ENCODE measurements at regions not wholly inside any gene's neighbourhood (a gene's known extent, or its start where the extent isn't known, plus 50 kb on each side); places are given as distances from the start of the nearest gene placed in this dataset.

DNA sequence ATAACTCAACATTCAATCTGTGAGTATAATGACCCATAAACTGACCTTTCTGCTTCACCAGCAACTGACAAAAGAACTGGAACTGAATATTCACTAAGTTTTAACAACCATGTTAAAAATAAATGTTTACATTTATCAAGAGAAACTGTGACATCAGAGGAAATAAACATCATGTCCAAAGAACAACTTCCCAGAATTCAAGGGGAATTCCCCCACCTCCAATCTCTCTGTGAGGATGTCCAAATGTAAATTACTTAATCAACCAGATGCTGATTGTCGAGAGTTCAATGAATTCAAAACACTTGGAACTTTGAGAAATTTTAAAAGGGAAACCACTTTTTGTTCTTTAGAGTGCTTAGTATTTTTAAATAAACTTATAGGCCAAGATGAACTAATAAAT is 365.6 kb upstream of the ADGRL2 start:
- TF ChIP-seq TCF12 (IDR thresholded peaks at IDR 0.05; ENCODE audit: low read depth) = no peak
- no peak for TF ChIP-seq TAF1 (IDR thresholded peaks at IDR 0.05; ENCODE audit: low read depth)
- TF ChIP-seq NFIC (IDR thresholded peaks at IDR 0.05) = no peak
- TF ChIP-seq CEBPB (IDR thresholded peaks at IDR 0.05) = no peak
- no peak for TF ChIP-seq RAD21 (IDR thresholded peaks at IDR 0.05; ENCODE audit: low read depth)
- TF ChIP-seq, protein P1, sequence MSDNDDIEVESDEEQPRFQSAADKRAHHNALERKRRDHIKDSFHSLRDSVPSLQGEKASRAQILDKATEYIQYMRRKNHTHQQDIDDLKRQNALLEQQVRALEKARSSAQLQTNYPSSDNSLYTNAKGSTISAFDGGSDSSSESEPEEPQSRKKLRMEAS (IDR thresholded peaks at IDR 0.05) = no peak
- no peak for TF ChIP-seq YY1 (IDR thresholded peaks at IDR 0.05; ENCODE audit: low read depth)
- no peak for TF ChIP-seq CREB1 (IDR thresholded peaks at IDR 0.05; ENCODE audit: low read depth)
- TF ChIP-seq EGR1 (IDR thresholded peaks at IDR 0.05) = no peak
- no peak for TF ChIP-seq EP300 (IDR thresholded peaks at IDR 0.05; ENCODE audit: borderline replicate concordance)
- TF ChIP-seq FOXM1 (IDR thresholded peaks at IDR 0.05; ENCODE audit: borderline replicate concordance, low read depth) = no peak
